ENCODE measurements at regions not wholly inside any gene's neighbourhood (a gene's known extent, or its start where the extent isn't known, plus 50 kb on each side); places are given as distances from the start of the nearest gene placed in this dataset.
A peak's percentile ranks its signal among the peaks of the same experiment; 100 is the strongest.

DNA sequence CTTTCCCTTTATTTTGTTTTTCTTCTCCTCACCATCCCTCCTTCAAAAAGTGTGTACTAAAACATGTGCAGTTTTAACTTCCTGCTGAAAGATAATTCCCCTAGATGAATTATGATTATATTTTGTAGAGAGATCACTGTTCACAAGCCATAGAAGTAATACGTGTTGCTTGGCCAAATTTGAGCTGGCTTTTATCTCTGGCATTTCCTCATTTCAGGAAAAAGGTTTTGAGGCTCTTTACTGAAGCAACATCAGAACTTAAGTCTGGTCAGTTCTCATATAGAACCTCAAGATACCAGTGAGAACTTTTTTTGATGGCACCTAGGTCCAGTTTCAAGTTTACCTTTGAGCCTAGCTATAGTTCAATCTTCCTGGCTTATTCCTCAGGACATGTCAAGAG, 463.3 kb downstream of the INHBA start:
- TF ChIP-seq TAF1 (IDR thresholded peaks at IDR 0.05; ENCODE audit: borderline replicate concordance, low read depth, low read length), result no peak
- no peak for TF ChIP-seq POLR2A (IDR thresholded peaks at IDR 0.05; ENCODE audit: low read depth, low read length)
- TF ChIP-seq POLR2AphosphoS5 (IDR thresholded peaks at IDR 0.05; ENCODE audit: low read depth, low read length), result no peak
- no peak for FAIRE-seq
- no peak for DNase-seq (ENCODE audit: insufficient read length)

DNA sequence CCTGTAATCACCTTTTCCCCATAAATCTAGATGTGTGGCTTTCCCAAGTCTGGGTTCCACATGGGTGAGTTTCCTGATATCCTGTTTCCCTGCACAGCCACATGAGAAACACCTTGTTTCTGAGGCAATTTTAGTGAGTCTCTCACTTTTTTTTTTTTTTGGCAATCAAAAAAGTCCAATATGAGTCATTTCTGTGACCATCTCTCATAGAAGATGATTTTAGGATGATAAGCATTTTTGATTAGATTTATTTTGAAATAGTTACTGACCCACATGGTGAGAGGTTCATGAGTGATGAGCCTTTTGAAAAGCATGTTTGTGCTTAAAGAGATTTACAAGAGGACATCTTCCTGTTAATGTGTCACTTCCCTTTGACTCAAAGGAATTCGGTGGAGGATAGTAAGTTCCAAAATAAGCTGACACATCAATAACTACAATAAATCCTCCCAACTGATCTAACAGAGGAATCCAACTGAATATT, 464.0 kb downstream of the INHBA start:
- TF ChIP-seq TAF1 (IDR thresholded peaks at IDR 0.05; ENCODE audit: borderline replicate concordance, low read depth, low read length), result no peak
- no peak for TF ChIP-seq POLR2AphosphoS5 (IDR thresholded peaks at IDR 0.05; ENCODE audit: low read depth, low read length)
- TF ChIP-seq POLR2A (IDR thresholded peaks at IDR 0.05; ENCODE audit: low read depth, low read length), result no peak
- no peak for FAIRE-seq
- no peak for DNase-seq (ENCODE audit: insufficient read length)

- TF ChIP-seq POLR2AphosphoS5 (IDR thresholded peaks at IDR 0.05; ENCODE audit: low read depth, low read length), result no peak
- DNase-seq (ENCODE audit: insufficient read length) (no peak), FAIRE-seq (no peak)
Observed at GRCh38 chr7:41237956-41238355, 464.9 kb downstream of the INHBA start.

DNA sequence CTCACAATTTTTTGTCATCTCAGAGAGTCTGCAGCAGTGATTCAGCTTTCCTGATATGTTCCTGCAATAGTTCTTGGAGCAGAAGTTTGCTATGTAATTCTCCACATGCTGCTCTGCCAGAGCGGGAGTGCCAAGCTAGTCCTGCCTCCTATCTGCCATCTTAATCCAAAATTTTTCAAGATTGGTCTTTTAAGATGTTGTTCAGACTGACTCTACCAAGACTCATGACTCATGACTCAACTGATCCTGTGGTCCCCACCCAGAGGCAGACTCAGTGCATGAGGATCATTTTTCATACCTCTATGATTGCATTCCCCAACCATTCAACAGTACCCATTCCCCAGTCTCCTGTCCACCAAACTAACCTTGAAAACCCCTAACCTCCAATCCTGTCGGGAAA, 470.8 kb downstream of the INHBA start:
- DNase-seq (ENCODE audit: insufficient read length) (no peak), FAIRE-seq (no peak)
- TF ChIP-seq POLR2A (IDR thresholded peaks at IDR 0.05; ENCODE audit: low read depth, low read length) (no peak), TAF1 (IDR thresholded peaks at IDR 0.05; ENCODE audit: borderline replicate concordance, low read depth, low read length) (no peak), POLR2AphosphoS5 (IDR thresholded peaks at IDR 0.05; ENCODE audit: low read depth, low read length) (no peak)

DNA sequence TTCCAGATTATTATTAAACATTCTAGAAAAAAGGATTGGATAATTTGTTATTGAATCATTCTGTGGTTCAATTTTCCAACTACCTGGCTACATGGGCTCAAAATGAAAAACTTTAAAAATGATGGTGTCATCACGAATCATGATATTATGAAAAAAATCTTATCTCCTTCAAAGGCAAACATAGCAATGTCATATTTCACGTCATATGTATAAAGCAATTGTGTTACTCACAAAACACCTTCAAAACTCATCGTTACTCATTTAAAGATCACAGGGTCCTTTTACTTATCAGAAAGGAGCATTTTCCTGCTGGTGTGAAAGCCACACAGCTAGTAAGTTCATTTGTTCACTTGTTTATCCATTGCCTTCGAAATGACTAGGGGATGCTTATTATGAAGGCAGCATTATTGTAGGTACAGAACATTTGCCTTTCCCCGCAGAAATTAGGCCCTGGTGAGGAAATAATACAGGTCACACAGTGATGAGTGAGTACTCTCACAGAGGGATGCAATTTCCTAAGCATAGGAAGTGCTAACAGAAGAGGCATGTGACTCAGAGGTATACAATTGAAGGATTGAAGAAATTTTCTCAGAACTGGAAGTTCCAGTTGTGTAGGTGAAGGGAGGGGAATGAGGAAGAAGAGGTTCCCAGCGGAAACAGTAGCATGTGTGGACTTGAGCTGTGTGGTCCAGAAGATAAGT, 478.7 kb downstream of the INHBA start:
- FAIRE-seq (no peak), DNase-seq (ENCODE audit: insufficient read length) (no peak)
- no peak for TF ChIP-seq POLR2AphosphoS5 (IDR thresholded peaks at IDR 0.05; ENCODE audit: low read depth, low read length)
- no peak for TF ChIP-seq TAF1 (IDR thresholded peaks at IDR 0.05; ENCODE audit: borderline replicate concordance, low read depth, low read length)
- TF ChIP-seq POLR2A (IDR thresholded peaks at IDR 0.05; ENCODE audit: low read depth, low read length), result no peak

GRCh38 chr7:41222746-41223145, 480.1 kb downstream of the INHBA start:
- DNase-seq (ENCODE audit: insufficient read length) (no peak), FAIRE-seq (no peak)
- TF ChIP-seq TAF1 (IDR thresholded peaks at IDR 0.05; ENCODE audit: borderline replicate concordance, low read depth, low read length), result no peak
- TF ChIP-seq POLR2A (IDR thresholded peaks at IDR 0.05; ENCODE audit: low read depth, low read length), result no peak
- TF ChIP-seq POLR2AphosphoS5 (IDR thresholded peaks at IDR 0.05; ENCODE audit: low read depth, low read length), result no peak

DNA sequence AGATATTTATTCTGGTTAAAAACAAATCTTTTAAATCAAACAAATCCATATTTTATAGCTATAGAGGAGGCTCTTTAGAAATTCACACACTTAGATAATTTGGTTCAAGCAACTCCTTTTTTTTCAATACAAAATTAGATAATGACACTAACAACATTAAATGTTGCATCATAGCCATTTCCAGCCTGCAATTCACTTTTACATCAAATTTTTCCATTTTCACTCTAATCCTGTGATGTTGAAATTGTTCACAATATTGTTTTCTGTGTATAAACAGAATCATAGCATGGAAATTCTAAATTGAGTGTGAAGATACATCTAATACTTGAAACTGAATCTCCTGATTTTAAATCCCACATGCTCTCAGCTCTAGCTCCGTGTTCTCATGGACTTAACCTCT, 482.6 kb downstream of the INHBA start:
- no peak for DNase-seq (ENCODE audit: insufficient read length)
- no peak for FAIRE-seq
- TF ChIP-seq TAF1 (IDR thresholded peaks at IDR 0.05; ENCODE audit: borderline replicate concordance, low read depth, low read length), result no peak
- TF ChIP-seq POLR2A (IDR thresholded peaks at IDR 0.05; ENCODE audit: low read depth, low read length), result no peak
- TF ChIP-seq POLR2AphosphoS5 (IDR thresholded peaks at IDR 0.05; ENCODE audit: low read depth, low read length), result no peak

GRCh38 chr7:41219276-41219675, 483.6 kb downstream of the INHBA start:
- DNase-seq (ENCODE audit: insufficient read length), result no peak
- TF ChIP-seq POLR2A (IDR thresholded peaks at IDR 0.05; ENCODE audit: low read depth, low read length), result no peak
- FAIRE-seq, result no peak

DNA sequence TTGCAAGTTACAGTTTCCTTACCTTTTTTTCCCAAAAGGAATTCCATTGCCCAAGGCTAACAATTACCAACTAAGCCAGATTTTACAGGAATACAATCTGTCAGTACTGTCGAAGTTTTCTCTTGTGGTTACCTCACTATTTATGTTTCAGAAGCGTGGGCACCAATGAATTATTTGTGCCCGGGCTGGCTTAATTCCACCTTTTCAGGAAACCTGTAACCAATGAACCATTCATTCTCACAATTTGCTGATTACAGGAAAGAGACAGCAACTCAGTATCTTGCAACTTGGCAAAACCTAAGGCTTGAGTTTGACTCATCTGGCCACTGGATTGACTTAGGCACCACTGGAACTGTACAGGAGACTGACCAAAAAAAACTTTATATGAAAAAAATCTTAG, 485.6 kb downstream of the INHBA start:
- DNase-seq (ENCODE audit: insufficient read length), result no peak
- no peak for FAIRE-seq
- TF ChIP-seq TAF1 (IDR thresholded peaks at IDR 0.05; ENCODE audit: borderline replicate concordance, low read depth, low read length) (no peak), POLR2A (IDR thresholded peaks at IDR 0.05; ENCODE audit: low read depth, low read length) (no peak), POLR2AphosphoS5 (IDR thresholded peaks at IDR 0.05; ENCODE audit: low read depth, low read length) (no peak)

GRCh38 chr7:41207141-41207540, 495.7 kb downstream of the INHBA start:
- FAIRE-seq, result no peak
- TF ChIP-seq TAF1 (IDR thresholded peaks at IDR 0.05; ENCODE audit: borderline replicate concordance, low read depth, low read length) (no peak), POLR2AphosphoS5 (IDR thresholded peaks at IDR 0.05; ENCODE audit: low read depth, low read length) (no peak), POLR2A (IDR thresholded peaks at IDR 0.05; ENCODE audit: low read depth, low read length) (no peak)

GRCh38 chr7:41206267-41206666, 496.6 kb downstream of the INHBA start:
- no peak for TF ChIP-seq POLR2A (IDR thresholded peaks at IDR 0.05; ENCODE audit: low read depth, low read length)
- TF ChIP-seq TAF1 (IDR thresholded peaks at IDR 0.05; ENCODE audit: borderline replicate concordance, low read depth, low read length), result no peak
- TF ChIP-seq POLR2AphosphoS5 (IDR thresholded peaks at IDR 0.05; ENCODE audit: low read depth, low read length), result no peak
- DNase-seq (ENCODE audit: insufficient read length) (no peak), FAIRE-seq (no peak)

More at GRCh38 chr7:41207141-41207540, 495.7 kb downstream of the INHBA start:
- no peak for DNase-seq (ENCODE audit: insufficient read length)

GRCh38 chr7:41205600-41205999, 497.3 kb downstream of the INHBA start:
- FAIRE-seq (peak; percentile 51), DNase-seq (ENCODE audit: insufficient read length) (no peak)
- no peak for TF ChIP-seq POLR2AphosphoS5 (IDR thresholded peaks at IDR 0.05; ENCODE audit: low read depth, low read length)
- TF ChIP-seq TAF1 (IDR thresholded peaks at IDR 0.05; ENCODE audit: borderline replicate concordance, low read depth, low read length), result no peak
- no peak for TF ChIP-seq POLR2A (IDR thresholded peaks at IDR 0.05; ENCODE audit: low read depth, low read length)
